Mesothelial cell of epicardium (in vitro differentiated cells): ENCODE measurements at regions not wholly inside any gene's neighbourhood (a gene's known extent, or its start where the extent isn't known, plus 50 kb on each side); places are given as distances from the start of the nearest gene placed in this dataset.

Experiments
- DNase-seq, 2 experiments: peaks; one replicate each; pipeline ENCODE4 v3.0.0; 2021; ENCODE audit warnings: low spot score in 2 of 2; ENCODE audit not compliant: unreplicated experiment in 2 of 2
- H3K27ac Mint-ChIP-seq: 2 replicates; pipeline ENCODE4 v1.8.0; 2021; ENCODE audit warnings: mixed read lengths
- H3K27me3 Mint-ChIP-seq: 2 replicates; pipeline ENCODE4 v1.8.0; 2021; ENCODE audit warnings: low read depth, mixed read lengths
- H3K36me3 Mint-ChIP-seq: 2 replicates; pipeline ENCODE4 v1.8.0; 2021; ENCODE audit warnings: mixed read lengths
- H3K4me1 Mint-ChIP-seq: 2 replicates; pipeline ENCODE4 v1.8.0; 2021; ENCODE audit warnings: mixed read lengths
- H3K4me3 Mint-ChIP-seq: 2 replicates; pipeline ENCODE4 v1.8.0; 2021; ENCODE audit warnings: mild to moderate bottlenecking, moderate library complexity, mixed read lengths
- H3K9me3 Mint-ChIP-seq: 2 replicates; pipeline ENCODE4 v1.8.0; 2021; ENCODE audit warnings: mixed read lengths
- TF ChIP-seq, protein P1 (sequence below): fragments of 200-600 bp; sonication (generic); IDR thresholded peaks from one replicate; pipeline ENCODE4 v1.5.0; 2021; ENCODE audit warnings: antibody characterized with exemption; ENCODE audit not compliant: unreplicated experiment

- no peak for DNase-seq
- Mint-ChIP-seq H3K4me3 (no peak overlapping the region), H3K27me3 (peaks cover 27% of the 10 kb centered on the region), H3K9me3 (no peaks in the 10 kb centered on the region), H3K4me1 (peaks cover 22% of the 10 kb centered on the region), H3K36me3 (no peaks in the 10 kb centered on the region), H3K27ac (no peak overlapping the region)
- TF ChIP-seq, protein P1, sequence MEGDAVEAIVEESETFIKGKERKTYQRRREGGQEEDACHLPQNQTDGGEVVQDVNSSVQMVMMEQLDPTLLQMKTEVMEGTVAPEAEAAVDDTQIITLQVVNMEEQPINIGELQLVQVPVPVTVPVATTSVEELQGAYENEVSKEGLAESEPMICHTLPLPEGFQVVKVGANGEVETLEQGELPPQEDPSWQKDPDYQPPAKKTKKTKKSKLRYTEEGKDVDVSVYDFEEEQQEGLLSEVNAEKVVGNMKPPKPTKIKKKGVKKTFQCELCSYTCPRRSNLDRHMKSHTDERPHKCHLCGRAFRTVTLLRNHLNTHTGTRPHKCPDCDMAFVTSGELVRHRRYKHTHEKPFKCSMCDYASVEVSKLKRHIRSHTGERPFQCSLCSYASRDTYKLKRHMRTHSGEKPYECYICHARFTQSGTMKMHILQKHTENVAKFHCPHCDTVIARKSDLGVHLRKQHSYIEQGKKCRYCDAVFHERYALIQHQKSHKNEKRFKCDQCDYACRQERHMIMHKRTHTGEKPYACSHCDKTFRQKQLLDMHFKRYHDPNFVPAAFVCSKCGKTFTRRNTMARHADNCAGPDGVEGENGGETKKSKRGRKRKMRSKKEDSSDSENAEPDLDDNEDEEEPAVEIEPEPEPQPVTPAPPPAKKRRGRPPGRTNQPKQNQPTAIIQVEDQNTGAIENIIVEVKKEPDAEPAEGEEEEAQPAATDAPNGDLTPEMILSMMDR, result no peak
These were observed 181.0 kb upstream of the ATP11B start for GRCh38 chr3:182612332-182612731.

DNA sequence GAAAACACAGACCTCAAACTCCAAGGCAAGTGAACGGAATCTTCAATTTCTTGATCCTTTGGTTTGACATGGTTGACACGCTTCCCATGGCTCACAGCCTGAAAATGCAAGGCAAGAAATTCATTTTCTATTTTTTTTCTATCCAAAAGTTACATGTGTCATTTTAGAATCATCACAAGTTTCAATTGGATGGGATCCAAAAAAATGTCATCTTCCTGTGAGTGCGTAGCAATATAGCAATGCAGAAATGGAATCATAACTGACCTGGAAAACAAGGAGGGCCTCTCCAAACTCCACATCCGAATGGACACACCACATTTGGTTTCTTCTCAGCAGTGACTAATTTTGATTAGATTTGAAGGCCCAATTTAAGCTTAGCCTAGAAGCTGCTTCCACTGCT lies 175.8 kb upstream of the ATP11B start:
- Mint-ChIP-seq H3K4me1 (peaks cover 7% of the 10 kb centered on the region), H3K36me3 (no peaks in the 10 kb centered on the region), H3K27ac (no peak overlapping the region), H3K27me3 (peaks cover 35% of the 10 kb centered on the region), H3K4me3 (no peak overlapping the region), H3K9me3 (no peaks in the 10 kb centered on the region)
- TF ChIP-seq, protein P1, result no peak
- DNase-seq, result no peak

GRCh38 chr3:182618085-182618732 lies 175.1 kb upstream of the ATP11B start:
- TF ChIP-seq, protein P1, result no peak
- Mint-ChIP-seq H3K4me3 (no peak overlapping the region), H3K27ac (no peak overlapping the region), H3K27me3 (peaks cover 34% of the 10 kb centered on the region), H3K9me3 (no peaks in the 10 kb centered on the region), H3K36me3 (no peaks in the 10 kb centered on the region), H3K4me1 (peaks cover 7% of the 10 kb centered on the region)
- DNase-seq, result no peak

DNA sequence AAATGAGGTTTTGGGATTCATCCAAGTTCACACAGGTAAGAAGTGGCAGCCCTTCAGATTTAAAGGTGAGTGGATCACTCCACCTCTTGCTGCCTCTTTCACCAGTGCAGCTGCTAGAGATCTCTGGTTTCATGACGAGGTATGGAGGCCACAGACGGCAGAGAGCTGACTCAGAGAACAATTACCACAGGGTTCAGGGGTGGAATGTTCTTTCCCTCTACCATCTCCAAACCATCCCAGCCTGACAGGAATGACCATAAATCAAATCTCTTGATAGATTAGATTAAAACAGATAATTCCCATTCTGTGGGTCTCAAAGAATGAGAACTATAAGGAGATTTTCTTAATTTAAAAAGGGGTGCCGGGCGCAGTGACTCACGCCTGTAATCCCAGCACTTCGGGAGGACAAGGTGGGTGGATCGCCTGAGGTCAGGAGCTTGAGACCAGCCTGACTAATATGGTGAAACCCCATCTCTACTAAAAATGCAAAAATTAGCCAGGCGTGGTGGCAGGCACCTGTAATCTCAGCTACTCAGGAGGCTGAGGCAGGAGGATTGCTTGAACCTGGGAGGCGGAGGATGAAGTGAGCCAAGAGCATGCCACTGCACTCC lies 174.2 kb upstream of the ATP11B start:
- Mint-ChIP-seq H3K27ac (no peak overlapping the region), H3K36me3 (no peaks in the 10 kb centered on the region), H3K9me3 (no peaks in the 10 kb centered on the region), H3K4me3 (no peak overlapping the region), H3K4me1 (peaks cover 7% of the 10 kb centered on the region), H3K27me3 (peaks cover 30% of the 10 kb centered on the region)
- TF ChIP-seq, protein P1, result no peak
- DNase-seq, result no peak

- TF ChIP-seq, protein P1, result no peak
- Mint-ChIP-seq H3K4me3 (no peak overlapping the region), H3K36me3 (no peaks in the 10 kb centered on the region), H3K4me1 (peaks cover 7% of the 10 kb centered on the region), H3K9me3 (no peaks in the 10 kb centered on the region), H3K27me3 (peaks cover 26% of the 10 kb centered on the region), H3K27ac (no peak overlapping the region)
- no peak for DNase-seq
These were observed 172.4 kb upstream of the ATP11B start for GRCh38 chr3:182620723-182621434.
